ENCODE measurements at regions not wholly inside any gene's neighbourhood (a gene's known extent, or its start where the extent isn't known, plus 50 kb on each side); places are given as distances from the start of the nearest gene placed in this dataset.

GRCh38 chr1:58109646-58110200 lies 436.8 kb downstream of the OMA1 start:
- TF ChIP-seq CTCF (IDR thresholded peaks at IDR 0.05) = no peak
- no peak for TF ChIP-seq EZH2 (IDR thresholded peaks at IDR 0.05; ENCODE audit: borderline replicate concordance, insufficient read depth, low read depth, low read length, poor library complexity, severe bottlenecking)
